Neural progenitor cell (in vitro differentiated cells): ENCODE measurements at regions not wholly inside any gene's neighbourhood (a gene's known extent, or its start where the extent isn't known, plus 50 kb on each side); places are given as distances from the start of the nearest gene placed in this dataset.

Source experiments
- DNase-seq: peaks from one replicate; pipeline ENCODE4 v3.0.0-alpha.2; 2016; ENCODE audit warnings: low spot score
- H2AFZ ChIP-seq: fragments of 200-600 bp; sonication (generic); replicated peaks from 2 replicates; pipeline ENCODE4 v1.6.1; 2016; ENCODE audit warnings: antibody characterized with exemption
- H3F3A ChIP-seq: fragments of 200-600 bp; sonication (generic); 2 replicates; pipeline ENCODE4 v1.6.1; 2016; ENCODE audit warnings: antibody characterized with exemption, low read depth
- H3K27ac ChIP-seq: fragments of 200-600 bp; sonication (generic); 2 replicates; pipeline ENCODE4 v1.5.1; 2016; ENCODE audit warnings: mild to moderate bottlenecking
- H3K27me3 ChIP-seq: fragments of 200-600 bp; sonication (generic); 2 replicates; pipeline ENCODE4 v1.6.1; 2016; ENCODE audit warnings: mild to moderate bottlenecking, moderate library complexity
- H3K36me3 ChIP-seq: fragments of 200-600 bp; sonication (generic); 2 replicates; pipeline ENCODE4 v1.5.1; 2016
- H3K4me1 ChIP-seq: fragments of 200-600 bp; sonication (generic); 2 replicates; pipeline ENCODE4 v1.6.1; 2016; ENCODE audit warnings: mixed run types
- H3K4me2 ChIP-seq: fragments of 200-600 bp; sonication (generic); 2 replicates; pipeline ENCODE4 v1.6.1; 2016
- H3K4me3 ChIP-seq: fragments of 200-600 bp; sonication (generic); 2 replicates; pipeline ENCODE4 v1.5.1; 2016
- H3K79me2 ChIP-seq: fragments of 200-600 bp; sonication (generic); 2 replicates; pipeline ENCODE4 v1.6.1; 2016; ENCODE audit warnings: low read depth
- H3K9ac ChIP-seq: fragments of 200-600 bp; sonication (generic); 2 replicates; pipeline ENCODE4 v1.6.1; 2016
- H3K9me3 ChIP-seq: fragments of 200-600 bp; sonication (generic); 2 replicates; pipeline ENCODE4 v1.5.1; 2016; ENCODE audit warnings: low read depth
- H4K20me1 ChIP-seq: fragments of 200-600 bp; sonication (generic); 2 replicates; pipeline ENCODE4 v1.6.1; 2016; ENCODE audit warnings: low read depth
- H3K27ac Mint-ChIP-seq: 3 replicates; pipeline ENCODE4 v1.8.0; 2021; ENCODE audit warnings: mixed read lengths
- H3K27me3 Mint-ChIP-seq: 2 replicates; pipeline ENCODE4 v1.8.0; 2022; ENCODE audit warnings: low read depth, mild to moderate bottlenecking, inconsistent platforms, moderate library complexity, mixed read lengths; ENCODE audit not compliant: insufficient read depth
- H3K36me3 Mint-ChIP-seq: 3 replicates; pipeline ENCODE4 v1.8.0; 2021; ENCODE audit warnings: mixed read lengths
- H3K4me1 Mint-ChIP-seq: 3 replicates; pipeline ENCODE4 v1.8.0; 2021; ENCODE audit warnings: mixed read lengths
- H3K4me3 Mint-ChIP-seq: 3 replicates; pipeline ENCODE4 v1.8.0; 2021; ENCODE audit warnings: mild to moderate bottlenecking, moderate library complexity, mixed read lengths
- H3K9me3 Mint-ChIP-seq: 3 replicates; pipeline ENCODE4 v1.8.0; 2020; ENCODE audit warnings: mixed read lengths
- EZH2 ChIP-seq: fragments of 200-600 bp; sonication (generic); IDR thresholded peaks from 2 replicates; pipeline ENCODE4 v1.6.1; 2017; ENCODE audit warnings: antibody characterized with exemption, mild to moderate bottlenecking, moderate library complexity
- EZH2phosphoT487 ChIP-seq: fragments of 200-600 bp; sonication (generic); IDR thresholded peaks from 2 replicates; pipeline ENCODE4 v1.6.1; 2017; ENCODE audit warnings: antibody characterized with exemption
- TF ChIP-seq, protein P1 (sequence below): fragments of 200-600 bp; sonication (generic); IDR thresholded peaks from 2 replicates; pipeline ENCODE4 v1.5.1; 2017; ENCODE audit warnings: antibody characterized with exemption, mild to moderate bottlenecking

GRCh38 chr1:228825840-228826484 is 90.7 kb downstream of the RHOU start:
- DNase-seq = no peak
- peaks cover 2% of the 10 kb centered on the region for H3K27me3 Mint-ChIP-seq
- no peak overlapping the region for H3K4me2 ChIP-seq
- H3K36me3 ChIP-seq = no peaks in the 10 kb centered on the region
- no peak for TF ChIP-seq EZH2phosphoT487
- TF ChIP-seq, protein P1, sequence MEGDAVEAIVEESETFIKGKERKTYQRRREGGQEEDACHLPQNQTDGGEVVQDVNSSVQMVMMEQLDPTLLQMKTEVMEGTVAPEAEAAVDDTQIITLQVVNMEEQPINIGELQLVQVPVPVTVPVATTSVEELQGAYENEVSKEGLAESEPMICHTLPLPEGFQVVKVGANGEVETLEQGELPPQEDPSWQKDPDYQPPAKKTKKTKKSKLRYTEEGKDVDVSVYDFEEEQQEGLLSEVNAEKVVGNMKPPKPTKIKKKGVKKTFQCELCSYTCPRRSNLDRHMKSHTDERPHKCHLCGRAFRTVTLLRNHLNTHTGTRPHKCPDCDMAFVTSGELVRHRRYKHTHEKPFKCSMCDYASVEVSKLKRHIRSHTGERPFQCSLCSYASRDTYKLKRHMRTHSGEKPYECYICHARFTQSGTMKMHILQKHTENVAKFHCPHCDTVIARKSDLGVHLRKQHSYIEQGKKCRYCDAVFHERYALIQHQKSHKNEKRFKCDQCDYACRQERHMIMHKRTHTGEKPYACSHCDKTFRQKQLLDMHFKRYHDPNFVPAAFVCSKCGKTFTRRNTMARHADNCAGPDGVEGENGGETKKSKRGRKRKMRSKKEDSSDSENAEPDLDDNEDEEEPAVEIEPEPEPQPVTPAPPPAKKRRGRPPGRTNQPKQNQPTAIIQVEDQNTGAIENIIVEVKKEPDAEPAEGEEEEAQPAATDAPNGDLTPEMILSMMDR = no peak
- no peak for TF ChIP-seq EZH2
- H3F3A ChIP-seq = no peaks in the 10 kb centered on the region
- no peaks in the 10 kb centered on the region for H3K36me3 Mint-ChIP-seq
- no peak overlapping the region for H3K27ac ChIP-seq
- H3K27ac Mint-ChIP-seq = no peak overlapping the region
- no peak overlapping the region for H3K9ac ChIP-seq
- H4K20me1 ChIP-seq = no peaks in the 10 kb centered on the region
- H3K9me3 Mint-ChIP-seq = no peaks in the 10 kb centered on the region
- no peak overlapping the region for H3K4me3 ChIP-seq
- H2AFZ ChIP-seq = no peak overlapping the region
- H3K4me3 Mint-ChIP-seq = no peak overlapping the region
- no peaks in the 10 kb centered on the region for H3K9me3 ChIP-seq
- H3K79me2 ChIP-seq = no peaks in the 10 kb centered on the region
- H3K4me1 ChIP-seq = peaks cover 14% of the 10 kb centered on the region
- H3K4me1 Mint-ChIP-seq = peaks cover under 1% of the 10 kb centered on the region
- no peaks in the 10 kb centered on the region for H3K27me3 ChIP-seq

DNA sequence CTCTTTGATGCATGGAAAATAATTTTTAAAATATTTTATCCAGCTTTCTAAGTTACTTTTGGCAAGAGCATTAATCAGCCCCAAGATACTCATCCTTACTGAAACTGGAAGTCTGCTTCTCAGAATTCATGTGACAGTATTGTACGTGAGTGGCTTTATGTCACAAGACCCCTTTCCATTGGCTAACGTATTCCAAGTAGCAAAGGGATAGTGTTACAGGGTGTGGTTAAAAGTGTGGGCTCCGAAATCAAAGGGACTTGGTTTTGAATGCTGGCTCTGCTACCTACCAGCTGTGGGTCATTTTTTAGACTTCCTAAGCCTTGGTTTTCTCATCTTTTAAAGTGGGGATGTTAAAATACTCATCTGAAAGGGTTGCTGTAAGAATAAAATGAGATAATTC is 91.7 kb downstream of the RHOU start:
- Histone ChIP-seq H3K36me3 (no peaks in the 10 kb centered on the region), H3F3A (no peaks in the 10 kb centered on the region), H2AFZ (no peak overlapping the region), H3K4me1 (peaks cover 14% of the 10 kb centered on the region), H3K79me2 (no peaks in the 10 kb centered on the region), H3K9me3 (no peaks in the 10 kb centered on the region), H4K20me1 (no peaks in the 10 kb centered on the region), H3K27me3 (no peaks in the 10 kb centered on the region), H3K9ac (no peak overlapping the region), H3K27ac (no peak overlapping the region), H3K4me3 (no peak overlapping the region), H3K4me2 (no peak overlapping the region)
- no peak overlapping the region for H3K4me3 Mint-ChIP-seq
- DNase-seq = no peak
- TF ChIP-seq EZH2 (no peak), EZH2phosphoT487 (no peak)
- TF ChIP-seq, protein P1 = no peak
- no peak overlapping the region for H3K27ac Mint-ChIP-seq
- no peaks in the 10 kb centered on the region for H3K9me3 Mint-ChIP-seq
- peaks cover 4% of the 10 kb centered on the region for H3K4me1 Mint-ChIP-seq
- H3K36me3 Mint-ChIP-seq = no peaks in the 10 kb centered on the region
- H3K27me3 Mint-ChIP-seq = peaks cover 2% of the 10 kb centered on the region

GRCh38 chr1:228828151-228828550 is 92.9 kb downstream of the RHOU start:
- Histone ChIP-seq H3K4me2 (no peak overlapping the region), H3F3A (no peaks in the 10 kb centered on the region), H3K4me3 (no peak overlapping the region), H4K20me1 (no peaks in the 10 kb centered on the region), H3K27ac (no peak overlapping the region), H3K9me3 (no peaks in the 10 kb centered on the region), H3K9ac (no peak overlapping the region), H3K36me3 (no peaks in the 10 kb centered on the region), H3K27me3 (no peaks in the 10 kb centered on the region), H3K4me1 (peaks cover 14% of the 10 kb centered on the region), H2AFZ (no peak overlapping the region), H3K79me2 (no peaks in the 10 kb centered on the region)
- no peak for DNase-seq
- Mint-ChIP-seq H3K36me3 (no peaks in the 10 kb centered on the region), H3K4me1 (peaks cover 4% of the 10 kb centered on the region), H3K27me3 (peaks cover 2% of the 10 kb centered on the region), H3K4me3 (no peak overlapping the region), H3K27ac (no peak overlapping the region), H3K9me3 (no peaks in the 10 kb centered on the region)
- TF ChIP-seq EZH2phosphoT487 = no peak
- TF ChIP-seq EZH2 = no peak
- TF ChIP-seq, protein P1 = no peak
